Lower leg skin (tissue), 3 donors: ENCODE measurements at regions not wholly inside any gene's neighbourhood (a gene's known extent, or its start where the extent isn't known, plus 50 kb on each side); places are given as distances from the start of the nearest gene placed in this dataset.

Source experiments
- CTCF ChIP-seq, 3 donors: fragments of 450-650 bp; IDR thresholded peaks; one replicate each; pipeline ENCODE4 v1.5.1; 2016; ENCODE audit warnings: antibody characterized with exemption in 3 of 3, mild to moderate bottlenecking in 3 of 3, moderate library complexity in 2 of 3
- POLR2A ChIP-seq, 2 donors: fragments of 450-650 bp; IDR thresholded peaks; one replicate each; pipeline ENCODE4 v1.6.1; 2016 to 2017; ENCODE audit warnings: antibody characterized with exemption in 2 of 2, mild to moderate bottlenecking in 1 of 2, moderate library complexity in 1 of 2

DNA sequence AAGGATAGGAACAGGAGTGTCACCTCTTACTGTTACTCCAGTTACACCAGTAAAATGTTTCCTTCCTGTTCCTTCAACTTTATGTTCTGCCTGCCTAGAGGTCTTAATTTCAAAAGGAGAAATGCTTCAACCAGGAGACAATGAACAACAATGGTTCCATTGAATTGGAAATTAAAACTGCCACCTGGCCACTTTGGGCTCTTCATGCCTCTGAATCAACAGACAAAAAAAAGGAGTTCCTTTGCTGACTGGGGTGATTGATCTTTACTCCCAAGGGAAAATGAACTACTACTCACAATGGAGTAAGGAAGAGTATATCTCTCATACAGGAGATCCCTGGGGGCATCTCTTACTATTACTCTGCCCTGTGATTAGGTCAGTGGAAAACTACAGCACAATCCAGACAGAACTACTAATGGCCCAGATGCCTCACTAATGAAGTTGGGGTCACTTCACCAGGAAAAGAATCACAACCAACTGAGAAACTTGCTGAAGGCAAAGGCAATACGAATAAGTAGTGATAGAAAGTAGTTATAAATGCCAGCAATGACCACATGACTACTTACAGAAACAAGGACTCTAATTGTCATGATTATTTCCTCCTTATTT, 76.6 kb upstream of the PRDX6 start:
- TF ChIP-seq CTCF (IDR thresholded peaks at IDR 0.05) (no peak), POLR2A (IDR thresholded peaks at IDR 0.05) (no peak)
